Endothelial cell of umbilical vein (primary cell): ENCODE measurements at regions not wholly inside any gene's neighbourhood (a gene's known extent, or its start where the extent isn't known, plus 50 kb on each side); places are given as distances from the start of the nearest gene placed in this dataset.
"Not testable (repeated sequence)": the region's sequence is repeated elsewhere in the genome, so short reads cannot be mapped to it uniquely, and the experiment has no call there.

Experiments
- EZH2 ChIP-seq: IDR thresholded peaks from 2 replicates; pipeline ENCODE4 v1.6.1; 2012; ENCODE audit warnings: borderline replicate concordance, low read depth, mild to moderate bottlenecking, moderate library complexity, low read length, inconsistent platforms; ENCODE audit not compliant: severe bottlenecking
- MYC ChIP-seq: IDR thresholded peaks from one replicate; pipeline ENCODE4 v1.6.1; 2011; ENCODE audit warnings: mild to moderate bottlenecking, low read depth, low read length
- POLR2AphosphoS5 ChIP-seq: IDR thresholded peaks from 2 replicates; pipeline ENCODE4 v1.6.1; 2012; ENCODE audit warnings: low read depth, mild to moderate bottlenecking, control low read depth, low read length, moderate library complexity; ENCODE audit not compliant: insufficient read depth
- TF ChIP-seq, protein P1 (sequence below), 2 donors: IDR thresholded peaks; 1 replicate in 1 of 2; 2 replicates in 1 of 2; pipeline ENCODE4 v1.5.1; 2011; ENCODE audit warnings: low read length in 2 of 2, mild to moderate bottlenecking in 2 of 2, moderate library complexity in 2 of 2, control low read depth in 1 of 2, inconsistent platforms in 1 of 2, low read depth in 1 of 2; ENCODE audit not compliant: insufficient read depth in 1 of 2; ENCODE audit errors: extremely low read depth in 1 of 2

DNA sequence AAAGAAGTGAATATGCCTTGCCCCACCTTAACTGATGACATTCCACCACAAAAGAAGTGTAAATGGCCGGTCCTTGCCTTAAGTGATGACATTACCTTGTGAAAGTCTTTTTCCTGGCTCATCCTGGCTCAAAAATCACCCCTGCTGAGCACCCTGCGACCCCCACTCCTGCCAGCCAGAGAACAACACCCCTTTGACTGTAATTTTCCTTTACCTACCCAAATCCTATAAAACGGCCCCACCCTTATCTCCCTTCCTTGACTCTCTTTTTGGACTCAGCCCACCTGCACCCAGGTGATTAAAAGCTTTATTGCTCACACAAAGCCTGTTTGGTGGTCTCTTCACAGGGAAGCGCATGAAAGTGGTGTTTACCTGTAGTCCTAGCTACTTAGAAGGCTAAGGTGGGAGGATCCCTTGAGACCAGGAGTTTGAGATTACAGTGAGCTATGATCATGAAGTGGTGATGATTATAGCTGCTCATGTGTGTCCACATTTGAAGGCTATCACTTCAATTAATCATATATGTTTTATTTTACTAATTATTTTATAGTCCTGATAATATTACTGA lies 985.8 kb upstream of the POT1 start:
- TF ChIP-seq, protein P1, sequence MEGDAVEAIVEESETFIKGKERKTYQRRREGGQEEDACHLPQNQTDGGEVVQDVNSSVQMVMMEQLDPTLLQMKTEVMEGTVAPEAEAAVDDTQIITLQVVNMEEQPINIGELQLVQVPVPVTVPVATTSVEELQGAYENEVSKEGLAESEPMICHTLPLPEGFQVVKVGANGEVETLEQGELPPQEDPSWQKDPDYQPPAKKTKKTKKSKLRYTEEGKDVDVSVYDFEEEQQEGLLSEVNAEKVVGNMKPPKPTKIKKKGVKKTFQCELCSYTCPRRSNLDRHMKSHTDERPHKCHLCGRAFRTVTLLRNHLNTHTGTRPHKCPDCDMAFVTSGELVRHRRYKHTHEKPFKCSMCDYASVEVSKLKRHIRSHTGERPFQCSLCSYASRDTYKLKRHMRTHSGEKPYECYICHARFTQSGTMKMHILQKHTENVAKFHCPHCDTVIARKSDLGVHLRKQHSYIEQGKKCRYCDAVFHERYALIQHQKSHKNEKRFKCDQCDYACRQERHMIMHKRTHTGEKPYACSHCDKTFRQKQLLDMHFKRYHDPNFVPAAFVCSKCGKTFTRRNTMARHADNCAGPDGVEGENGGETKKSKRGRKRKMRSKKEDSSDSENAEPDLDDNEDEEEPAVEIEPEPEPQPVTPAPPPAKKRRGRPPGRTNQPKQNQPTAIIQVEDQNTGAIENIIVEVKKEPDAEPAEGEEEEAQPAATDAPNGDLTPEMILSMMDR (IDR thresholded peaks at IDR 0.05; ENCODE audit: extremely low read depth in 1 of 2, insufficient read depth in 1 of 2, low read depth in 1 of 2, low read length in 2 of 2): not testable (repeated sequence)
- not testable (repeated sequence) for TF ChIP-seq MYC, POLR2AphosphoS5, EZH2
